Common myeloid progenitor, CD34-positive (primary cell): ENCODE measurements at regions not wholly inside any gene's neighbourhood (a gene's known extent, or its start where the extent isn't known, plus 50 kb on each side); places are given as distances from the start of the nearest gene placed in this dataset.

Source experiments
- CTCF ChIA-PET: fragments of 350-600 bp; sonication (Branson Sonifier 250); formaldehyde crosslinking; loops from one replicate; lab custom pipeline; 2021; ENCODE audit warnings: antibody characterized with exemption; lab: Charles Lee
- POLR2A ChIA-PET: fragments of 350-600 bp; sonication (Branson Sonifier 250); formaldehyde crosslinking; loops from one replicate; lab custom pipeline; 2021; ENCODE audit warnings: antibody characterized with exemption; lab: Charles Lee
- DNase-seq, 3 donors: peaks; one replicate each; pipeline versions ENCODE4 v3.0.0 to v3.0.0-alpha.2; 2013
- H3K27ac ChIP-seq, 2 experiments: 1 replicate in 1 of 2; 2 replicates in 1 of 2; pipeline ENCODE4 v1.7.0; 2013; ENCODE audit warnings: inconsistent platforms in 2 of 2, low read length in 2 of 2, mild to moderate bottlenecking in 2 of 2, low read depth in 1 of 2, moderate library complexity in 1 of 2; ENCODE audit not compliant: severe bottlenecking in 2 of 2, insufficient read depth in 1 of 2, poor library complexity in 1 of 2
- H3K27me3 ChIP-seq, 5 experiments: replicated peaks in 2 of 5; 1 replicate in 3 of 5; 2 replicates in 2 of 5; pipeline versions ENCODE4 v1.6.1 to v1.7.0; 2013; ENCODE audit warnings: low read length in 4 of 5, mild to moderate bottlenecking in 2 of 5, moderate library complexity in 2 of 5, inconsistent platforms in 1 of 5; ENCODE audit not compliant: insufficient read depth in 5 of 5, control insufficient read depth in 4 of 5
- H3K36me3 ChIP-seq, 4 experiments: 1 replicate in 2 of 4; 2 replicates in 2 of 4; pipeline versions ENCODE4 v1.6.1 to v1.7.0; 2013; ENCODE audit warnings: low read length in 3 of 4, control low read depth in 1 of 4, mild to moderate bottlenecking in 1 of 4; ENCODE audit not compliant: control insufficient read depth in 4 of 4, insufficient read depth in 4 of 4
- H3K4me1 ChIP-seq, 4 experiments: 1 replicate in 3 of 4; 2 replicates in 1 of 4; pipeline versions ENCODE4 v1.6.1 to v1.7.1; 2013; ENCODE audit warnings: low read length in 3 of 4, mild to moderate bottlenecking in 3 of 4, control low read depth in 1 of 4, inconsistent platforms in 1 of 4, moderate library complexity in 1 of 4; ENCODE audit not compliant: control insufficient read depth in 4 of 4, insufficient read depth in 4 of 4; ENCODE audit errors: control extremely low read depth in 1 of 4
- H3K4me3 ChIP-seq, 7 experiments: 1 replicate in 4 of 7; 2 replicates in 3 of 7; pipeline versions ENCODE4 v1.5.1 to v1.7.0; 2013; ENCODE audit warnings: mild to moderate bottlenecking in 7 of 7, low read length in 6 of 7, moderate library complexity in 6 of 7, inconsistent platforms in 2 of 7, low read depth in 2 of 7, control low read depth in 1 of 7; ENCODE audit not compliant: insufficient read depth in 4 of 7, control insufficient read depth in 1 of 7; ENCODE audit errors: extremely low read depth in 1 of 7
- H3K9me3 ChIP-seq, 5 experiments: 1 replicate in 4 of 5; 2 replicates in 1 of 5; pipeline versions ENCODE4 v1.6.1 to v1.7.1; 2013; ENCODE audit warnings: low read length in 4 of 5, mild to moderate bottlenecking in 2 of 5, inconsistent platforms in 1 of 5, low read depth in 1 of 5, moderate library complexity in 1 of 5; ENCODE audit not compliant: control insufficient read depth in 4 of 5, insufficient read depth in 2 of 5; ENCODE audit errors: control extremely low read depth in 1 of 5
- WGBS: methylation state at CpG from one replicate; pipeline ENCODE4 v1.1.5; 2013; ENCODE audit not compliant: insufficient coverage; 5-methylcytosine and 5-hydroxymethylcytosine counted together

GRCh38 chr15:25240461-25241021, 198.3 kb downstream of the UBE3A start:
- no peak for DNase-seq
- H3K4me1 ChIP-seq: no peaks in the 10 kb centered on the region
- no peak overlapping the region for H3K27ac ChIP-seq
- WGBS: 93% methylated on average over 13 of the region's 13 CpGs
- peaks cover 0 to 66% (median 60%) of the 10 kb centered on the region in 5 experiments for H3K9me3 ChIP-seq
- no peak overlapping the region for H3K4me3 ChIP-seq
- no peaks in the 10 kb centered on the region for H3K36me3 ChIP-seq
- CTCF ChIA-PET: no interaction called here
- H3K27me3 ChIP-seq: no peaks in the 10 kb centered on the region
- POLR2A ChIA-PET: no interaction called here

GRCh38 chr15:25241241-25241801, 197.5 kb downstream of the UBE3A start:
- no peaks in the 10 kb centered on the region for H3K36me3 ChIP-seq
- H3K27me3 ChIP-seq: no peaks in the 10 kb centered on the region
- no peak for DNase-seq
- no peaks in the 10 kb centered on the region for H3K4me1 ChIP-seq
- H3K9me3 ChIP-seq: peaks cover 0 to 67% (median 62%) of the 10 kb centered on the region in 5 experiments
- CTCF ChIA-PET: no interaction called here
- H3K27ac ChIP-seq: no peak overlapping the region
- POLR2A ChIA-PET: no interaction called here
- no peak overlapping the region for H3K4me3 ChIP-seq
- WGBS: 89% methylated on average over 10 of the region's 12 CpGs

GRCh38 chr15:25242166-25242879, 196.5 kb downstream of the UBE3A start:
- no peak overlapping the region for H3K4me3 ChIP-seq
- ChIA-PET POLR2A (no interaction called here), CTCF (interaction anchor here (0.5 kb wide), 1 partner anchor 297 kb away, joined by 4 read pairs; no protein-coding TSS in a partner anchor)
- no peak for DNase-seq
- no peaks in the 10 kb centered on the region for H3K4me1 ChIP-seq
- no peak overlapping the region for H3K27ac ChIP-seq
- WGBS: 77% methylated on average over 10 of the region's 10 CpGs
- H3K9me3 ChIP-seq: peaks cover 0 to 72% (median 62%) of the 10 kb centered on the region in 5 experiments
- H3K36me3 ChIP-seq: no peaks in the 10 kb centered on the region
- H3K27me3 ChIP-seq: no peaks in the 10 kb centered on the region

GRCh38 chr15:25242957-25243799, 195.6 kb downstream of the UBE3A start:
- CTCF ChIA-PET: no interaction called here
- Histone ChIP-seq H3K4me1 (no peaks in the 10 kb centered on the region), H3K36me3 (no peaks in the 10 kb centered on the region), H3K27ac (no peak overlapping the region), H3K4me3 (no peak overlapping the region), H3K27me3 (no peaks in the 10 kb centered on the region), H3K9me3 (peaks cover 0 to 75% (median 55%) of the 10 kb centered on the region in 5 experiments)
- WGBS: 88% methylated on average over 9 of the region's 15 CpGs
- POLR2A ChIA-PET: no interaction called here
- DNase-seq: no peak

- no peak for DNase-seq
- Histone ChIP-seq H3K27ac (no peak overlapping the region), H3K36me3 (no peaks in the 10 kb centered on the region), H3K9me3 (peaks cover 0 to 75% (median 55%) of the 10 kb centered on the region in 5 experiments), H3K4me1 (no peaks in the 10 kb centered on the region), H3K4me3 (no peak overlapping the region), H3K27me3 (no peaks in the 10 kb centered on the region)
- ChIA-PET CTCF (no interaction called here), POLR2A (no interaction called here)
- whole genome bisulfite sequencing: 98% methylated on average over 7 of the region's 7 CpGs
These were observed 195.1 kb downstream of the UBE3A start for GRCh38 chr15:25243800-25244097.

- ChIA-PET POLR2A (no interaction called here), CTCF (no interaction called here)
- Histone ChIP-seq H3K27me3 (no peaks in the 10 kb centered on the region), H3K4me3 (no peak overlapping the region), H3K27ac (no peak overlapping the region), H3K9me3 (peaks cover 0 to 69% (median 62%) of the 10 kb centered on the region in 5 experiments), H3K36me3 (no peaks in the 10 kb centered on the region), H3K4me1 (no peaks in the 10 kb centered on the region)
- WGBS: 87% methylated on average over 15 of the region's 15 CpGs
- no peak for DNase-seq
These were observed 193.9 kb downstream of the UBE3A start for GRCh38 chr15:25244731-25245585.
